ENCODE measurements at regions not wholly inside any gene's neighbourhood (a gene's known extent, or its start where the extent isn't known, plus 50 kb on each side); places are given as distances from the start of the nearest gene placed in this dataset.

DNA sequence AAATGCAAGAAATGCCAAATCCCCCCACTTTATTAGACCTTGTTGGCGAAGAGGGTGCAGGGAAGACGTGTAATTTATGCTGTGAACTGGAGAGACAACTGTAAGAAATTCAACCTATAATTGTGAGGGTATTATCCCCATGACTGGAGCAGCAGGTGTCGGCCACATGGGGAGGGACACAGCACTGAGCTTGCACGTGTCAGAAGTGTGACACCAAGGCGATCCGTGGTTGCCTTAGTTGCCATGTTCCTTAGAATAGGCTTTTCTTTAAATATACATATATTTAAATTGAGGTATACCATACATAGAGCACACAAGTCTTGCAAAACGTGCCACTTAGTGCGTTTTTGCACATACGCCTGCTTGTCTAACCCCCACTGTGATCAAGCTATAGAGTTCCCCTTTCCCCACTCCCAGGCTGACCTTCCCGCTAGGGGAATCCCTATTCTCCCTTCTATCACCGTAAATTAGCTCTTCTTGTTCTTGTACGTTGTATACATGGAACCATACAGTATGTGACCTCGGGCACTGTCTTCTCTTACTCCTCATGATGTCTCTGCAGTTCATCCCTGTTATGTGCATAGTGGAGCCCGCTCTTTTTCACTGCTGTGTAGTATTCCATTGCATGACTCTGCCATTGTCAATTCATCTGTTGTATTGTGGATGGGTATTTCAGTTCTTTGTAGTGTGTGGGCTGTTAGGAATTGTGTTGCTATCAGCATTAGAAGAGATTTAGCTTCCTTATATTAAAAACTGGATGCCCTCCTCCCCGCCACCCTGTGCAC lies 81.6 kb upstream of the PMEPA1 start (continued):
- TF ChIP-seq BHLHE40 (IDR thresholded peaks at IDR 0.05; ENCODE audit: borderline replicate concordance in 1 of 2, low read depth in 2 of 2, low read length in 1 of 2): no peak

DNA sequence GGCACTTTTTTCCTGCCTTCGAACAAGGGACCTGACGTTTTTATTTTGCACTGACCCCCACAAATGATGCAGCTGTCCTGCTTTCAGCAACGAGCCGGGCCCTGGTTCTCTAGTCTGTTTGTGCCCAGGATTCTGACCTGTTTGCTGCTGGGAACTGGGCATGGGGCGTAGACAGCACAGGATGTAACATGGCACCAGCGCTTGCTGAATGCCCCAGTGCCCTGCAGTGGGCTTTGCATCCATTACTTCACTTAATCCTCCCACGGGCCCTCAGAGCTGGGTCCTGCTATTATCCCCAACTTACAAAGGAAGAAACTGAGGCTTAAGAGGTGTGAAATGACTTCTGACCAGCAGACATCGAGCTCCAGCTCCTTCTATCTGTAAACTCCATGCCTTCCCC lies 80.4 kb upstream of the PMEPA1 start:
- in situ Hi-C loops (cut with MboI): no loop called here
- POLR2A ChIA-PET: no interaction called here
- no peak for DNase-seq (ENCODE audit: low read depth, low spot score)

More for the DNA sequence above, 80.4 kb upstream of the PMEPA1 start:
- ATAC-seq (no peak), FAIRE-seq (no peak)
- Histone ChIP-seq H3K9me3 (replicated peaks; ENCODE audit: control insufficient read depth, insufficient read depth, low read length) (no peaks in the 10 kb centered on the region), H3K4me2 (ENCODE audit: control insufficient read depth, insufficient read depth) (no peak overlapping the region), H3K79me2 (ENCODE audit: control insufficient read depth, insufficient read depth, low read length) (no peaks in the 10 kb centered on the region), H4K20me1 (ENCODE audit: control insufficient read depth, insufficient read depth) (no peaks in the 10 kb centered on the region), H3K27ac (ENCODE audit: control insufficient read depth, insufficient read depth) (no peak overlapping the region), H3K36me3 (ENCODE audit: control insufficient read depth in 2 of 2, insufficient read depth in 2 of 2, low read length in 1 of 2) (no peaks in the 10 kb centered on the region), H3K4me1 (ENCODE audit: control insufficient read depth, insufficient read depth, low read length) (no peaks in the 10 kb centered on the region), H3K4me3 (no peak overlapping the region), H3K9ac (ENCODE audit: control insufficient read depth, insufficient read depth, low read length) (no peak overlapping the region), H3K27me3 (replicated peaks in 1 of 2; ENCODE audit: control insufficient read depth in 2 of 2, insufficient read depth in 2 of 2, low read length in 1 of 2) (peaks cover 0 to 1% of the 10 kb centered on the region in 2 experiments; a peak in 1 of 4 replicates), H2AFZ (ENCODE audit: control insufficient read depth, low read depth, low read length) (no peak overlapping the region)
- TF ChIP-seq, protein P1, sequence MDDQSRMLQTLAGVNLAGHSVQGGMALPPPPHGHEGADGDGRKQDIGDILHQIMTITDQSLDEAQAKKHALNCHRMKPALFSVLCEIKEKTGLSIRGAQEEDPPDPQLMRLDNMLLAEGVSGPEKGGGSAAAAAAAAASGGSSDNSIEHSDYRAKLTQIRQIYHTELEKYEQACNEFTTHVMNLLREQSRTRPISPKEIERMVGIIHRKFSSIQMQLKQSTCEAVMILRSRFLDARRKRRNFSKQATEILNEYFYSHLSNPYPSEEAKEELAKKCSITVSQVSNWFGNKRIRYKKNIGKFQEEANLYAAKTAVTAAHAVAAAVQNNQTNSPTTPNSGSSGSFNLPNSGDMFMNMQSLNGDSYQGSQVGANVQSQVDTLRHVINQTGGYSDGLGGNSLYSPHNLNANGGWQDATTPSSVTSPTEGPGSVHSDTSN (IDR thresholded peaks at IDR 0.05; ENCODE audit: insufficient replicate concordance, low read depth, low read length): no peak
- TF ChIP-seq ETV6 (conservative IDR thresholded peaks at IDR 0.05 in 1 of 2, IDR thresholded peaks at IDR 0.05 in 1 of 2; ENCODE audit: borderline replicate concordance in 1 of 2, low read depth in 1 of 2): no peak
- TF ChIP-seq MAX (IDR thresholded peaks at IDR 0.05; ENCODE audit: low read depth, low read length): no peak
- TF ChIP-seq CHD4 (IDR thresholded peaks at IDR 0.05): no peak
- BruUV-seq (replicated peaks): no TSS peak
- CTCF ChIA-PET: no interaction called here
- SMC1A ChIA-PET (ENCODE audit: uncharacterized antibody, unreplicated experiment): no interaction called here
- RAD21 ChIA-PET (ENCODE audit: unreplicated experiment): interaction anchor here (0.6 kb wide), 1 partner anchor 45 kb away, joined by 3 read pairs; no protein-coding TSS in a partner anchor
- 21% methylated on average over 8 of the region's 8 CpGs for WGBS (ENCODE audit: insufficient coverage, insufficient replicate concordance, low lambda C conversion rate, missing lambda C conversion rate)
- intact Hi-C loops (cut with micrococcal nuclease; ENCODE audit: unreplicated experiment): no loop called here

Measured in GM12878 (cell line).